ENCODE measurements at regions not wholly inside any gene's neighbourhood (a gene's known extent, or its start where the extent isn't known, plus 50 kb on each side); places are given as distances from the start of the nearest gene placed in this dataset.

DNA sequence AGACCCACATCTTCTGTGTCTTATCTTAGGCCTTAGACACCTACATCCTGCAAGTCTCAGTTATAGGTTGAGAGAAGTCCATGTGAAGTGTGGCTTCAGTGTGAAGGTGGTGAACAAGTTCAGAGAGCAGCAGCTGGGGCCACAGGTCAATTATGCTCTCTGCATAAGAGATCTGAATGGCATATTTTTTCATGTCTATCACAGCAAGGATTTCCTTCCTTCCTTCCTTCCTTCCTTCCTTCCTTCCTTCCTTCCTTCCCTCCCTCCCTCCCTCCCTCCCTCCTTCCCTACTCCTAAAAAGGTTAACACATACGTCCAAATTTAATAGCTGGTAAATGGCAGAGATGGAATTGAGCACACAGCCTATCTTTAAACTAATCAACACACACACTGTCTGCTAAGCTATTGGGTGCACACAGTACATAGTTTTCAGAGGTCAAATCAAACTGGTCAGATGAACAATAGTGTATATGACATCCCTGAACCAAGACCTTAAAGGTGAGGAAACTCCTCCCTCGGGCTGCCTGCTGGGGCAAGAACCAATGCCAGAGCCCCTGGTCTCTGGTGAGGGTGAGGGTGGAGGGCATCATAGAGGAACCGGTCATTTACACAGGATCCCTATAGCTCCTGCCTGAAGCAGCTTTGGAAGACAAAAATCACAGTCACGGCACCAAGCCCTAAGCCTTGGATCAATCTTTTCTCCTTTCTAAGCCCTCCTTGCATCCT is 240.9 kb downstream of the ICOS start:
- DNase-seq (ENCODE audit: low read depth, low spot score): no peak

DNA sequence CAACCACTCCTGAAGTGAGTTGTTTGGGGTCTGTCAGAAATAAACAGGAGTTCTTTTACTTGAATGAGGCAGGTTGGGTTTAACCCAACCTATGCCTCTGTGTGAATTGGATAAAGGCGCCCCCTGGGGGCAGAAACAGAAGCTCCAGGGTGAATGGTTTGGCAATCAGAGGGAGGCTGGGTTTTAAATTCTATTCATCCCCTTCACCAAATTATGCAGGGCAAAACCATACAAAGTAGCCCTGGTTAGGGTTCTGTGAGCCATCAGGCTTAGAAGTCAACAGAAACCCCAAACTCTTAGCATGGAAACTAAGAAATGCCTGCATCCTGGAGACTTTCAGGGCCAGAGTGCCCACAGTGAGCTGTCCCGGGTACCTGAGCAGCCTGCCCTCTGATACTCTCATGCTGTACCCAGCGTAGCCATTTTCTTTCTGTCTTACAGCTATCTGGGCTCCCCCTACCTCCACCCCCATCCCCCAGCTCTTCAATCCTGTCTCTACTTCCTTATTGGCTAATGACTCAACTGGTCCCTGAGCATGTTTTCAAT is 241.5 kb downstream of the ICOS start:
- peak; percentile 51 for DNase-seq (ENCODE audit: low read depth, low spot score)

DNA sequence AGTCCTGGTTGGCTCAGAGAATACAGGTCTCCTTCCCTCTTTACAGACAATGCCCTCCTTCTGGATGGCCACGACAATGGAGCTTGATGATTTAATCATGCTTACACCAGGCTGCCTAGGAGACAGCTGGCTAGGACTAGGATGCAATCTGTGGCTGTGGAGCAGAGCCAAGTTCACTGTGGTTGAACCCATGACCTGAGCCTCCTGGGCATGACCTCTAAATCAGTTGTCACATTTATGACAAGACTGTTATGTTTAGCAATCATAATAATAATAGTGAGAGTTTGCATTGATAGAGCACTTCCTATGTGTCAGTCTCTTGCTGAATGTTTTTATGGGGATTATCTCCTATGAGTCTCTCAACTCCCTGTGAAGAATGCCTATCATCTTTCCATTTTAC is 244.1 kb downstream of the ICOS start:
- no peak for DNase-seq (ENCODE audit: low read depth, low spot score)

DNA sequence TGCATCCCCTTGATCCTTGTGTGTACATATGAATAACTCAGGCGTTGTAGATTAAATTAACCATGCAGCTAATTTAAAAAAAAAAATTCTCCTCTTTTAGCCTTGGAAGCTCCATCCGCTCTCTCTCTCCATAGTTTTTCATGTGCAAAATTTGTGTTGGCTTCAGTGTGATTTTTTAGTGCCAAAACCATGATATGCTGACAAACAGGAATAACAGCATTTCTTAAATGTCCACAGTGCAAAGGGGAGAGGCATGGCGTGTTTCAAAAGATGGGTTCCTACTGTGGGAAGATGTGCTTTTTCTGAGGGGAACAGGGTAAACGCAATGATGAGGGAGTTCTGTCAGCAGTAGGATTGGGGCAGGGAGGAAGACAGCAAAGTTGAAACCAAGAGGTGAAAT is 247.0 kb downstream of the ICOS start:
- DNase-seq (ENCODE audit: low read depth, low spot score): no peak

DNA sequence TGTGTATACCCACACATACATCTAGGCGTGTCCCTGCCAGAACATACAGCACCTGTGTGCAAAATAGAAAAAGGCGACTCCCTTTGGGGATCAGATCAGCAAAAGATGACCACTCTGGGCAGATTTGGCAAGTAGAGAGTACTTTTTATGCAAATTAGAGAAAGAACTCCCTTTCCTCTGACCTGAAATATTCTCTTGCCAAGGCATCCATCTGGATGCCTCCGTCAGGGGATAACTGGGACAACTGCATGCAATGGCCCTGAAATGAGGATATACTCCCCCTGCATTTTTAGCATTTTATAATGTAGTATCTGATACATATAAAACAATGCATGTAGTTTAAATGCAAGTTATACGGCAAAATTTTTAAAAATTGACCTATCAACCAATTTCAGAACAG is 247.7 kb downstream of the ICOS start:
- no peak for DNase-seq (ENCODE audit: low read depth, low spot score)

DNA sequence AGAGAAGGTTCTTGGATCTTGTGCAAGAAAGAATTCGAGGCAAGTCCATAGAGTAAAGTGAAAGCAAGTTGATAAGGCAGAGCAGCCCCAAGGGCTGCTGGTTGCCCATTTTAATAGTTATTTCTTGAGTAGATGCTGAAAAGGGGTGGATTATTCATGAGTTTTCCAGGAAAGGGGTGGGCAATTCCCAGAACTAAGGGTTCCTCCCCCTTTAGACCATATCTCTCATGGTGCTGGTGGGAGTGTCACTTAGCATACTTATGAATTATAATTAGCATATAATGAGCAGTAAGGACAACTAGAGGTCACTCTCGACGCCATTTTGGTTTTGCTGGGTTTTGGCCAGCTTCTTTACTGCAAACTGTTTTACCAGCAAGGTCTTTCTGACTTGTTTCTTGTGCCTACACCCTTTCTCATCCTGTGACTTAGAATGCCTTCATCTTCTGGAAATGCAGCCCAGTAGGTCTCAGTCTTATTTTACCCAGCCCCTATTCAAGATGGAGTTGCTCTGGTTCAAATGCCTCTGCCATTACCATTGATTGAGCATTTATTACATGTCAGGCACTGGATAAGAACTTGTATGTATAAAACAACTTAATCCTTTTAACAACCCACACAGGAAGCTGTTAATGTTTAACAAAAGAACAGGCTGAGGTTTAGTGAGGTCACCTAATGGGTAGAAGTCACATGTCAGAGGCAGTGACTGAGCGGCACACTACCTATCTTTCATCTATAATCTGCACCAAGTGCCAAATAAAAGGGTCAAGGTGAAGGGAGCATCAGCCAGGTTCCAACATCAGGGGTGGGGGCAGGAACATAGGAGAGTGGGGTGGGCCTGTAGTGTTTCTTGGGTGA is 250.9 kb downstream of the ICOS start:
- no peak for DNase-seq (ENCODE audit: low read depth, low spot score)

DNA sequence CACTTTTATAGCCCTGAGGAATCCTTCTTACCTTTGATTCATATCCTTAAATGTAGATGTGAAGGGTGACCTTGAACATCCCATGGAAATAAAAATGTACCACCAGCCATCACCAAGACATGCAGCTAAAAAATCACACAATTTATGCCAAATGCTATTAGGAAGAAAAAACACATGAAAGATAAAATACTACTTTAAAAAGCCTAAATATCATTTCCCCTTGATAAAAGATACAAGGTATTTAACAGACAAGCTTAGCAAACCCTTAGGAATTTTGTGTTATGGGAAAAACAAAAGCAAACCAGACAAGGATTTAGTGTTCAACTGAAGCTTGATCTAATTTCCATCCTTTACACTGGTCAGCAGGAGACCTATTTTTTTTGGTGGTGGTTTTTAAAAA is 255.0 kb downstream of the ICOS start:
- no peak for DNase-seq (ENCODE audit: low read depth, low spot score)

DNA sequence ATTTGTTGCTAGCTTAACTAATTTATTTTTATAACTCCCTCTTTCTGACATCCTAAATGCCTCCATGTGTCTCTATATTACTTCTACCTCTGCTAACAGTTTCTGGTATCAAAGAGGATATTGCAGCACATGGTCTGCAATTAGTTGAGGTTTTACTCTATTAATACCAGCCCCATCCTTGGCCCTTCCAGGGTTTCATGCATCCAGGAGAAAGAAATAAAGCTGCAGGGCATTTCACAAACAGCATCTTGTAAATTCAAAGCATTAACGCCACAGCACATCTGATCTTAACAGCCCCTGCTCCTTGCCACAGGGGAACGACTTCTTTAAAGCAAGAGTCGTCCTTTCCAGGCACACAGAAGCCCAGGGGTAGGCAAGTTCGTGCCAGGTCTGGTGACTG is 258.9 kb downstream of the ICOS start:
- DNase-seq (ENCODE audit: low read depth, low spot score): no peak

DNA sequence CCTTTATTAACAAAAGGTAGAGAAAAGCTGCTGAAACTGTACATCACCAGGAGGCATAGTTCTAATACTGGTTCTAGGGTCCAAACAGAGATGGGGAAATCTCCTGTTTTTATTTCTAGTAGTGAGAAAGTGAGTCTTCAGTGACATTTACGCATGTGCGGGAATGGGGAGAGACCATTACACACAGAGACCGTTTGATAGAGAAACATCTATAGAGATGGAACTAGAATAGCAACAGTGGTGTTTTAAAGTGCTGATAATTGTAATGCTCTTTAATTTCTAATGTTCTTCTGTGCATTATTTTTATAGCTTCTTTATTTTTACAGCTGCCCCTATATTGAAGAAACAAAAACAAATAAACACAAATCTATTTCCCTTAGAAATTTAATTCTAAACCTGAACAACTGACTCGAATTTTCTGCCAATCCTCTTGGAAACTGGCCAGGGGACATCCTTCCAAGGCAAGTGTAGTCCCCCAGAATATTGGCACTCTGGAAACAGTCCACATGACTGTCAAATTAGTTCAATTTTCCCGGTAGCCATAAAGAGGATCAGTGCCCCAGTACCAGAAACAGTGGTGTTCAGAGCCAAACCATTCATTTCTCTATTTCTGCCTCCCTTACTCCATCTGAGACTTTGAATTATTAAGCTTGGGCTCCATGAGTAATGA is 260.9 kb downstream of the ICOS start:
- no peak for DNase-seq (ENCODE audit: low read depth, low spot score)

DNA sequence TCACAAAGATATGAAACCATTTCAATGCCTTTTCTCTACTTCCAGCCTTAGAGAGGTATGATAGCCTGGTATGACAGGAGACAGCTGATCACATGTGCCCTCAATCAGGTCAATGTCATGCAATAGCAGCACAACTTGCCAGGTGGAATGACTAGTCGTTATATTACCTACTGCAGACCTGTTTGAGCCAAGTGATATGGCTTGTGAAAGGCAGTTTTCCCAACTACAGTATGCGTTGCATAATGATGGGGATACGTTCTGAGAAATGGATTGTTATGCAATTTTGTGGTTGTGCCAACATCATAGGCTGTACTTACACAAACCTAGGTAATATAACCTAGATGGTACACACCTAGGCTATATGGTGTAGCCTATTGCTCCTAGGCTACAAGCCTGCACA is 262.8 kb downstream of the ICOS start:
- DNase-seq (ENCODE audit: low read depth, low spot score): no peak

DNA sequence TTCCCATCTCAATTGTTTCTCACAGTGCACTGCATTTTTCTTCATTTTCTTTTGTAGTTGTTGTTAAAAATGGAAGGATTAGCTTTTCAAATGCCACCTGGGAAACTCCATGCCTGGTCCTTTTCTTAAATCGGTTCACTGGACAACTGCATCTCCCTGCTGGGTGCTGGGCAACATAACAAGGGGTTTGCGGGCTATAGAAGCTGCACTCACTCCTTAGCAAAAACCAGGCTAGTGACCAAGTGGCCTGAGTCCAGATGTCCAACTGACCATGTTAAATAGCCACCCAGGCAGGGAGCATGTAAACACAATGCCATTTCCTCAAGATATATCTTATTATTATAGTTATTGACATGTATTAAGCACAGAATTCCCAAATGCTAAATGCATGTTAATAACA is 264.9 kb downstream of the ICOS start:
- no peak for DNase-seq (ENCODE audit: low read depth, low spot score)

DNA sequence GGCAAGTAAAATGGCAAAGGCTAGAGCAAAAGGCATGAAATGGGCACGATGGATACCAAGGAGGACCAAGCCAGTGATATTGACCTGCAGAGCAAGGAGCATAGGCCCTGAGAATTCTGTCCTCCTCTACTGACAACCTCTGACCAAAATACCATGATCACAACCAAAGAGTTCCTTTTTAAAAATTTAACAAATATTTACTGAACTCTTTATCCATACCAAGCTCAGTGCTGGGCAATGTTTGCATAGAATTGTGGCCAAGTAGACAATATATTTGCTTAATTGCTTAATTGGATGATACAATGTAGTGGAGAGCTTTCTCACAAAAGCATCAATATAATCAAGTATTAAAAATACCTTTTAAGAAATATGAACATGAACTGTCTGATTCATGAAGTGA is 265.7 kb downstream of the ICOS start:
- DNase-seq (ENCODE audit: low read depth, low spot score): no peak

DNA sequence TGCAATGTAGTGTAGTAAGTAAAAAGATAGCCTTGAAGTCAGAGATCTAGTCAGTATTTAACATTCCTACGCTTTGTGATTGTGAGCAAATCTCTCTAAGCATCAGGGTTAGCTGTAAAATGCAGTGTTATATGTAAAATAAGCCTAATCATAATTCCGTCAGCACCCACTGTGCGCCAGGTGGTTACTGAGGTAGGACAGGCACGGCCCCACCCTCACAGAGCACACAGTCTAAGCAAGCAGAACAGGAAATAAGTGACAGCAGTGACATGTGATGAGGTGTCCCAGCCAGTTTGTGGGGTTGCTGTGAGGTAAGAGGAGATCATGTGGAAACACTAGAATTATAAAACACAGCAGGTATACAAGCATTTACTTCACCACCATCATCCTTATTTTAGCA is 267.1 kb downstream of the ICOS start:
- DNase-seq (ENCODE audit: low read depth, low spot score): no peak

DNA sequence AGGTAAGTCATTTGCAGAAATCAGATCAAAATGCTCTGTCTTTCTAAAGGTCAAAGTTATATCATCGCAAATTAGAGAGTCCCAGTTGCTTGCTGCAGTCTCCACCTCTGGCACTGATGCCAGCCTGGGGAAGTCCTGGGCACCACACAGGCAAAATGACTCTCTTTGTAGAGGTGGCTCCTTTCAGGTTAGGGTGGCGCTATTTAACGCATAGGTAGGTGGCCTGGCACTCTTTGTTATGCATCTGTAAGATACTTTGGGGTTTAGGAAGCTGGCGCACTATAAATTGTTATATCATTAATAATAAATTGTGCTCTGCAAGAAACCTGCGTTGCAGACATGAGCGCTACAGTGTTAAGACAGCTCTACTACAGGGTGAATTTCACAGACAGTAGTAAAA is 268.5 kb downstream of the ICOS start:
- DNase-seq (ENCODE audit: low read depth, low spot score): no peak

DNA sequence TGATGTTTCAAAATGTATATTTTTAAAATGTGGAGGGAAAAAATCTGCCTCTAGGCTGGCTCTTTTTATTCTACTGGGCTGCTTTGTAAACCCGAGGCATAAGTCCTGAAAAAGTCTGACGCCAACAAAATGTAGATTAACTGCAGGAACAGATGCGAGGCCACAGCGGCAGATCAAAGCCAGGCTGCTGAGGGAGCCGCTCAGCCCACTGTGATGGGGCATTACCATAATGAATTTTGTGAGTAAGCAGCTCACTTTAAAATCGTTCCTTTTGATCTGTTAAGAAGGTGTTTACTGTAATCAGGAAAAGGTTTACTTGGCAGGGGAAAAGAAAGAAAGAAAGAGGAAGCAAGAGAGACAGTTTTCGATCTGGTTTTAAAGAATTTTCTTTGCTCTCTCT is 269.0 kb downstream of the ICOS start:
- no peak for DNase-seq (ENCODE audit: low read depth, low spot score)

DNA sequence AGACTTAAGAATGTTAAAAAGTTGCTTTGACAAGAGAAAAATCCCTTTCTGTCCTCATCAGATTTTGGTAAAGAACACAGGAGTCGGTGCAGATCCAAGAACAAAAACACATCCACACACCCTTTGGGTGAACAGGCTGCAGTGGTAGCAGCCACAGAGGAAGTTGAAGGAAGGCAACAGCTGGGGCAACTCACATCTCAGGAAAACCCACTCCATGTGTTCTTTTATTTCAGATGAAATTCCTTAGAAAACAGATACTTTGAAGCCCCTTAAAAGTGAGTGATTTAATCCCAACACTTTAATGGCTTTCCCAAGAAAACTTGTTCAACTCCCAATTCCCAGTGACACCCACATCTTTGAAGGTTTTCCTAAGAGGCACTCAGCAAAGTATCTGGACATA is 271.3 kb downstream of the ICOS start:
- DNase-seq (ENCODE audit: low read depth, low spot score): no peak

DNA sequence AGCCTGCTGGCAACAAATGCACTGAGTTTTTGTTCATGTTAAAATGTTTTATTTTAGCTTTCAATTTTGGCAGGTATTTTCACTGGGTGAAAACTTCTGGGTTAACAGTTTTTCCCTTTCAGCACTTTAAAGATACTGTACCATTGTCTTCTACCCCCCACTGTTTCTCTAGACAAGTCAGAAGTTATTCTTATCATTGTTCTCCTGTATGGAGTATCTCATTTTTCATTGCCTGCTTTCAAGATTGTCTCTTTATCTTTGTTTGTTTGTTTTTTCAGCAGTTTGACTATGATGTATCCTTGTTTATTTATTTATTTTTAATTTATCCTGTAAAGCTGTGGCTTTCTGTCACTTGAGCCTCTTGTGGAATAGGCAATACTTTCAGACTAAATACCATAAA is 277.0 kb downstream of the ICOS start:
- DNase-seq (ENCODE audit: low read depth, low spot score): no peak

DNA sequence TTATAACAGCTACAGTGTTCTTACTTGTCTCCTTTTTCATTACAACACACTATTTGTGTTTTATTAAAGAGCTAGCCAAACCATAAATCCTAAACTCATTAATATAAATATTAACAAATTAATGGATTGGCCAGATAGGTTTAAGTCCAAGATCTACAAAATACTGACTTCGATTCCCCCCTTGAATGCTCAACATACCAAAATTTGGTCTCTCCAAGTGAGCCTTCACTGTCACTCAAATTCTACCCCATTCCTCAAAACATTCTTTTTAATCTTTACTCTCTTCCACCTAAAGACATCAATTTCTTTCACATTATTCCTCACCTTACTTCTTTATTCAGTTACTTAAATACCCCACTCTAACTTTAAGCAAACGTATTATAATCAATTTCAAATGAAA is 281.5 kb downstream of the ICOS start:
- no peak for DNase-seq (ENCODE audit: low read depth, low spot score)

DNA sequence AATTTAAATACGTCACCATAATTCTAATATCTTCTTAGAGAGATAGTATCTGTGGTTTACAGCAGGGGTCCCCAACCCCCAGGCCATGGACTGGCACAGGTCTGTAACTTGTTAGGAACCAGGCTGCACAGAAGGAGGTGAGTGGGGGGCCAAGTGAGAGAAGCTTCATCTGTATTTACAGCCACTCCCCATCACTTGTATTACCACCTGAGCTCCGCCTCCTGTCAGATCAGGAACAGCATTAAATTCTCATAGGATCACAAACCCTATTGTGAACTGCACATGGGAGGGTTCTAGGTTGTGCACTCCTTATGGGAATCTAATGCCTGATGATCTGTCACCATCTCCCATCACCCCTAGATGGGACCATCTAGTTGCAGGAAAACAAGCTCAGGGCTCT is 282.6 kb downstream of the ICOS start:
- DNase-seq (ENCODE audit: low read depth, low spot score): no peak

DNA sequence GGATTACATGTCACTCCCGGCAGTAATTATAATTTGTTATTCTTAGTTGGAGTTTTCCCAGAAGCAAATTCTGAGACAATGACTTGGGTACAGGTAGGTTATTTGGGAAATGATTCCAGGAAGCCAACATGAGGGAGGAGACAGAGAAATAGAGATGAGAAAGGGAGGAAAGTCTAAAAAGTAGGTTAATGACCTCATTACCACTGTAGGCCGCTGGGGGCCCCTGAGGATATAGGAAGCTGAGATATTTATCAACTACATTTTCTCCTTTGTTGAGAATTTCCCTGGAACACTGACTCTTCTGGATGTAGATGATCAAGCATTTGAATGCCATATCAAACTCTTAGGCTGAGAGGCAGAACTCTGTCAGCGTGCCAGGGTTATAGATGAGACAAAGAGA is 284.3 kb downstream of the ICOS start:
- no peak for DNase-seq (ENCODE audit: low read depth, low spot score)

DNA sequence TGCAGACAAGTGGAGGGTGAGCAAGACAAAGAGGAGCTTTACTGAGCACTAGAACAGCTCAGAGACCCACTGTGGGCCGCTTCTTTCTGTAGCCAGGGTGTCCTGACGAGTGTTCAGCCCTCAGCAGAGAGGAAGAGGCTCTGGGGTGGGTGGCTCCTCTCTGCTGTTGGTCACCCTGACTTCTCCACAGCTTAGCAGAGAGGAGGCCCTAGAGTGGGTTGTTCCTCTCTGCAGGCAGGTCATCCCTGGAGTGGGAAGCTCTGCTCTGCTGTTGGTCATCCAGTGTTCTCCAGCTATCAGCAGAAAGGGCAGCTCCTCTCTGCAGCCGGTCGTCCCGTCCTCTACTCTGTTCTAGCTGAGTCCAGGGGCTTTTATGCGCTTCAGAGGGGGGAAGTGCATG is 286.5 kb downstream of the ICOS start:
- no peak for DNase-seq (ENCODE audit: low read depth, low spot score)

DNA sequence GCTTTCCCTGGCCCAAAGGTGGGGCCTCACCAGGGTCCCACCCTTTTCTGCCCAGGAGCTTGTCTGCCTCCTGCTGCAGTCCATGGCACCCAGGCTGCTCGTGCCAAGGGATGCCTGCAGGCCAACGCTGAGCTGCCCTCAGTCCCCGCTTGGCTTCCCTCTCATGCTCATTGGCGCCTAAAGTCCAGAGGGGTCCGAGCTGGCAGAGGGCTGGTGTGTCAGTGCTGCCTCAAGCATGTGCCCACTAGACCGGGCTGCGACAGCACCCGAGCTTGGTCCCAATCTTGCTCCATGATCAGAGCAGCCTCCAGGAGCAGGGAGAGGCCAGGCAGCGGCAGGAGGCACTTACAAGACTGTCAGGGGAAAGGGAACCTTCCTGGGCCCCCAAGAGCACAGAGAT is 287.0 kb downstream of the ICOS start:
- DNase-seq (ENCODE audit: low read depth, low spot score): no peak

DNA sequence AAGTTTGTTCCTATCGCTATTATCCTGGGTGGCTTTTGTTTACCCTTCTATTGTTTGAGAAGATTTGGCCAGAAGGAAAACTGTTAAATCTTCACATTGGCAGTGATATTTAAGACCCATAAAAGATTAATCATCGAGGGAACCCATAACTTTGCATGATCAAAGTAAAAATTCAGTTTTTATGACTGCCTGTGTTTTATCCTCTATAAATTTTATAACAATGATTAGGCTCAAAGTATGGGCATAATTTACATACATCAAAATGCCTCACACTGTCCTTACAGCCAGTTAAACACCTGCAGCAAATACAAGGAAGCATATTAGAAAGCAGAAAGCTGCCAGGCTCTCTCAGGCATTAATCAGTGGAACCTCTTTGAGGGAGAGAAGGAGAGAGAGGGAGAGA is 289.1 kb downstream of the ICOS start:
- DNase-seq (ENCODE audit: low read depth, low spot score): no peak

Data from activated naive CD8-positive, alpha-beta T cell treated with anti-CD3 and anti-CD28 coated beads, Interleukin-2, amount 50 U/mL, for 16 hours (primary cell).